B cell (primary cell): ENCODE measurements at regions not wholly inside any gene's neighbourhood (a gene's known extent, or its start where the extent isn't known, plus 50 kb on each side); places are given as distances from the start of the nearest gene placed in this dataset.

ENCODE experiments used
- CTCF ChIP-seq: fragments of 200-600 bp; IDR thresholded peaks from one replicate; pipeline ENCODE4 v1.8.0; 2022; ENCODE audit warnings: antibody characterized with exemption, mild to moderate bottlenecking
- EZH2 ChIP-seq: IDR thresholded peaks from 2 replicates; pipeline ENCODE4 v1.6.1; 2012; ENCODE audit warnings: borderline replicate concordance, low read depth, mild to moderate bottlenecking, moderate library complexity, low read length; ENCODE audit not compliant: insufficient read depth, poor library complexity, severe bottlenecking

GRCh38 chr7:142451817-142452216 lies 194.0 kb upstream of the PRSS58 start:
- TF ChIP-seq CTCF (no peak), EZH2 (no peak)
